ENCODE measurements at regions not wholly inside any gene's neighbourhood (a gene's known extent, or its start where the extent isn't known, plus 50 kb on each side); places are given as distances from the start of the nearest gene placed in this dataset.

DNA sequence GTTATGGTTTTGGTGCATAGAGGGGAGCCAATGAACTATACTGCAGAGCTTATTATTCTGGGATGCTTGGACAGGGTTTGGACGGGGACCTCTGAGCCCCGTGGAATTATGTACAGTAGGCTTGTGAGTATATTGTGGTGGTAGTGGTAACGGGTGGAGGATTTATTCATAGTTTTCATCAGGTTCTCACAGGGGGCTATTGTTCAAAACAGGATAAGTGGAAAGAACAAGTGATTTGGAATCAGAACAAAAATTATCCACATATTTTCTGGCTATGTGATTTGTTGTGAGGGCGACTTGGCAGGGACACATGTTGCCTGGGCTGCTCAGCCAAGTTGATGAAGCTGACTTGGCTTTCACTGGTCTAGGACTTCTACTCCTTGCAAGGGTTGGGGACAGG lies 64.6 kb upstream of the ELOVL5 start:
- ATAC-seq: no peak

GRCh38 chr6:53412751-53413150 lies 64.0 kb upstream of the ELOVL5 start:
- ATAC-seq: no peak

DNA sequence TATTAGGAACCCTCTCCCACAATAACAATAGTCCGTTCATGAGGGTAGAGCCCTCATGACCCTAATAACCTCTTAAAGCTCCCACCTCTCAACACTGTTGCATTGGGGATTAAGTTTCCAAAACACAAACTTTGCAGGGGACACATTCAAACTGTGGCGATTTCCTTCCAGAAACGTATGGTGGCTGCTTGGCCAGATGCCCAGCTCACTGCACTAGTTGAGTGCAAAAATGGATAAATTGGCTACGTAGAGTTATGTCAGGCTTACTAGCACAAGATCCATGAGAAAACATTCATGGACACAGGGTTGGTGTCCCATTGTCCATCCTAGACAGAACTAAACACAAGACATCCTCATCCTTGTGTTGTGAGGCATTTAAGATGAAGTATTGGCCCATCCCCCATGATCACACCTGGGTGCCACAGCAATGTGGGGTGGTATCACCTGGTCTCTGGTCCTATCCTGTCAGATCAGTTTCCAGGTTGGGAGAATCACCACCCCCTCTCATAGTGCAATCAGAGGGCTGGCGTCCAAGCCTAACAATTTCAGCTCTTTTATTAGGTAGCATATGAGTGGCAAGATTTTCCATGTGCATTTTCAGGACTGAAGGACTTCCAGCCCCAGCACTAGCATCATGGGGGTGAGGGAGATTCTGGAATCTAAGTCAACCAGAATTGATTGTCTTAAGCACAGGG lies 63.4 kb upstream of the ELOVL5 start:
- ATAC-seq: no peak

DNA sequence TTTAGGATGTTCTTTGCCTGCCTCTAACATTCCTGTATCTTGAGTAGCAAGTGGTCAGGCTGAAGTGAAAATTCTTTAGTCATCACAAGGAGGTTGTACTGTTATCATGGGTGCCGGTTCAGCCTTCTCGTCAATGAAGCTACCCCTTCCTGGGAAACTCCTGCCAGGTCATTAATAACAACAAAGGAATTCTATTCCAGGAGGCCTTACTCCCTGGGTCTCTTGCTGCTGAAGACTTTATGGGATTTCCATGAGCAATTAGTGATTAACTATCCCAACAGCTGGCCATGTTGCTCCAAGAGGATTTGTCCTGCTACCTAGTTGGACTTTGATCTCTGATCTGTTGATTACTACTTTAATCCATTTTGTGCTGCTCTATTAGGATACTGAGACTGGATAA lies 62.7 kb upstream of the ELOVL5 start:
- no peak for ATAC-seq

- ATAC-seq: peak; percentile 70
These were observed 61.9 kb upstream of the ELOVL5 start for GRCh38 chr6:53410508-53411258.

DNA sequence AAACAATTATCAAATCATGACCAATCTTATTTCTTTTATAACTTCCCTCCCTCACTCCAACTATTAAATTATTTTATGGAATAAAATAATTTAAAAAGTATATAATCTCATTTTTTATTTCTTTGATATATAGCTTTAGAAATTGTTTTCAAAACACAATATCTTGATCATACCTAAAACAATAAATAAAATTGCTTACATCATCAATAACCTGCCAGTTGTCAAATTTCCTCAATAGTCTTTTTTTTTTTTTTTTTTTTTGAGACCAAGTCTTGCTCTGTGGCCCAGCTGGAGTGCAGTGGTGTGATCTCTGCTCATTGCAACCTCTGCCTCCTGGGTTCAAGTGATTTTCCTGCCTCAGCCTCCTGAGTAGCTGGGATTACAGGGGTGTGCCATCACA lies 60.1 kb upstream of the ELOVL5 start:
- no peak for ATAC-seq

DNA sequence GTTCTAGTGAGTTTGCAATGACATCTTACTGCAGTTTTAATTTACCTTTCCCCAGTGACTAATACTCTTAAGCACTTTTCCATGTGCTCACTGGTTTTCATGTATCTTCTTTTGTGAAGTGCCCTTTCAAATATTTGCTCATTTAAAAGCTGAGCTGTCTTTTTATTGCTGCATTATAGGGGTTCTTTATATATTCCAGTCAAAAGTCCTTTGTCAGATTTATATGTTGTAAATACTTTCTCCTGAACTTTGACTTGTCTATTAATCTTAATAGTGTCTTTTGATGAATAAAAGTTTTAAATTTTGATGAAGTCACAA lies 50.2 kb upstream of the ELOVL5 start:
- no peak for ATAC-seq

DNA sequence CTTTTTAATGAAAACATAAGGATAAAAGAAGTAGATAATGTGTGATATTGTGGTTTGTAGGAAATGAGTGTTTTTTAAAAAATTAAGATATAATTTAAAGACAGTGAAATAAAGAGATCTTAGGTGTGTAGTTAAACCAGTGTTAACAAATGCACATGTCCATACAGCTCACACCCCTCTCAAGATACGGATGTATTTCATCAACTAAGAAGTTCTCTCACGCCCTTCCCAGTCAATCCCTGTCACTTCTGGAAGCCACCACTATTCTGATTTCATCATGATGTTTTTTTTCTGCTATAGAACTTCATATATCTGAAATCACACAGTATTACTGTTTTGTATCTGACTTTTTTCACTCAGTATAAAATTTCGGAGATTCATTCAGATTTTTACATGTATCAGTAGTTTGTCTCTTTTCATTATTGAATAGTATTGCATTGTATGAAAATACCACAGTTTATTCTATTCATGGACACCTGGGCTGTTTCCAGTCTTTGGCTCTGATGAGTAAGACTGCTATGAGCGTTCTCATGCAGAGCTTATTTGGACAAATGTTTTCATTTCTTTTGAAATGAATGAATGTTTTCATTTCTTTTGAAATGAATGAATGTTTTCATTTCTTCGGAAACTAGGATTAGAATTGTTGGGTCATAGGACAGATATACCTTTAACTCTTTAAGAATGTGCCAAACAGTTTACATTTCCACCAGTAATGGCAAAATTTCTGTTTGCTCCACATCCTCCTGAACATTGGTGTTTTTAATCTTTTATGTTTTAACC lies 49.7 kb upstream of the ELOVL5 start:
- no peak for ATAC-seq

All from esophagus mucosa (tissue), 1 donor.